Psoas muscle (tissue), 7 donors: ENCODE measurements at regions not wholly inside any gene's neighbourhood (a gene's known extent, or its start where the extent isn't known, plus 50 kb on each side); places are given as distances from the start of the nearest gene placed in this dataset.
"Not testable (repeated sequence)": the region's sequence is repeated elsewhere in the genome, so short reads cannot be mapped to it uniquely, and the experiment has no call there.

Experiments used
- ATAC-seq, 4 donors: fragments of 200-7000 bp; cut with Tn5 transposase; one replicate each; pipeline ENCODE4 v1.9.1; 2020; ENCODE audit warnings: moderate library complexity in 3 of 4, mild to moderate bottlenecking in 2 of 4
- DNase-seq, 2 donors: peaks; one replicate each; pipeline ENCODE4 v3.0.0-alpha.2; 2020
- H3K27ac ChIP-seq: fragments of 200-600 bp; one replicate; pipeline ENCODE4 v1.8.0; 2022
- H3K27me3 ChIP-seq, 3 donors: fragments of 200-600 bp in 1 of 3; one replicate each; pipeline versions ENCODE4 v1.6.1 to v1.8.0; 2013 to 2022; ENCODE audit warnings: low read length in 2 of 3, mild to moderate bottlenecking in 2 of 3, moderate library complexity in 1 of 3; ENCODE audit not compliant: insufficient read depth in 3 of 3
- H3K36me3 ChIP-seq, 2 donors: fragments of 200-600 bp in 1 of 2; one replicate each; pipeline versions ENCODE4 v1.6.1 to v1.8.0; 2013 to 2022; ENCODE audit warnings: low read depth in 1 of 2, mild to moderate bottlenecking in 1 of 2, moderate library complexity in 1 of 2; ENCODE audit not compliant: insufficient read depth in 1 of 2
- H3K4me1 ChIP-seq: fragments of 200-600 bp; one replicate; pipeline ENCODE4 v1.8.0; 2022
- H3K4me3 ChIP-seq: fragments of 200-600 bp; one replicate; pipeline ENCODE4 v1.8.0; 2022; ENCODE audit warnings: mild to moderate bottlenecking
- H3K9me3 ChIP-seq: fragments of 200-600 bp; one replicate; pipeline ENCODE4 v1.8.0; 2022
- WGBS, 3 donors: extraction: QIAGEN DNeasy Blood & Tissue Kit; methylation state at CpG; one replicate each; pipeline versions ENCODE4 v1.1.6 to v1.1.7; 2013; 5-methylcytosine and 5-hydroxymethylcytosine counted together
- intact Hi-C, 2 donors: fragments of 100-400 bp; cut with DNase I; formaldehyde crosslinking; loops; one replicate each; pipeline versions ENCODE4 v1.11.0 to v1.14.2; 2022
- TF ChIP-seq, protein P1 (sequence below): fragments of 200-600 bp; IDR thresholded peaks from one replicate; pipeline ENCODE4 v1.8.0; 2022; ENCODE audit warnings: antibody characterized with exemption
- donor health status: healthy with polysubstance abuse.
- donor health status: DM: no; HTN: no; CAD: no; lungs with moderate emphysema.
- donor health status: Bipolar disorder and iron deficiency.
- donor health status: healthy.
- donor health status: DM: yes; HTN: yes; CAD: no.
- donor health status: DM: no; HTN: no; CAD: no.
- donor health status: DM: yes; HTN: yes; CAD: no.

DNA sequence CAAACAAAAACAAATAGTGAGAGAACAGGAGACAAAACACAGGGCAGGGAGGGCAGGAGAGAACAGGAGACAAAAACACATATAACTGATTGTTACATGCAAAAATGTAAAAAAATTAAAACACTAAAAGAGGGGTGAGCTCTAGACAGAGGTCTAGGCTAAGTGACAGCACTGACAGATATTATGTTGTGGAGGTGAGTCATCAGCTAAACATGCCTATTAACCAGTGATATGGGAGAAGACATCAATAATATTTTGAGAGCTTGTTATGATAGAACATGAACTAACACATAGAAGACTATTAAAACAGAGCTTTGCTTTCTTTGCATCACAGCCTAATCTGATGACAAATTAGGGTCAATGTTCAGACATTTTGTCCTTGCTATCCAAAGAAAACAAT lies 972.7 kb downstream of the PRIM2 start:
- Histone ChIP-seq H3K27me3 (no peaks in the 10 kb centered on the region), H3K36me3 (no peaks in the 10 kb centered on the region), H3K4me3 (no peak overlapping the region), H3K4me1 (no peaks in the 10 kb centered on the region), H3K27ac (no peak overlapping the region), H3K9me3 (no peaks in the 10 kb centered on the region)
- no peak for DNase-seq
- intact Hi-C loops, result no loop called here
- no peak for ATAC-seq
- TF ChIP-seq, protein P1, sequence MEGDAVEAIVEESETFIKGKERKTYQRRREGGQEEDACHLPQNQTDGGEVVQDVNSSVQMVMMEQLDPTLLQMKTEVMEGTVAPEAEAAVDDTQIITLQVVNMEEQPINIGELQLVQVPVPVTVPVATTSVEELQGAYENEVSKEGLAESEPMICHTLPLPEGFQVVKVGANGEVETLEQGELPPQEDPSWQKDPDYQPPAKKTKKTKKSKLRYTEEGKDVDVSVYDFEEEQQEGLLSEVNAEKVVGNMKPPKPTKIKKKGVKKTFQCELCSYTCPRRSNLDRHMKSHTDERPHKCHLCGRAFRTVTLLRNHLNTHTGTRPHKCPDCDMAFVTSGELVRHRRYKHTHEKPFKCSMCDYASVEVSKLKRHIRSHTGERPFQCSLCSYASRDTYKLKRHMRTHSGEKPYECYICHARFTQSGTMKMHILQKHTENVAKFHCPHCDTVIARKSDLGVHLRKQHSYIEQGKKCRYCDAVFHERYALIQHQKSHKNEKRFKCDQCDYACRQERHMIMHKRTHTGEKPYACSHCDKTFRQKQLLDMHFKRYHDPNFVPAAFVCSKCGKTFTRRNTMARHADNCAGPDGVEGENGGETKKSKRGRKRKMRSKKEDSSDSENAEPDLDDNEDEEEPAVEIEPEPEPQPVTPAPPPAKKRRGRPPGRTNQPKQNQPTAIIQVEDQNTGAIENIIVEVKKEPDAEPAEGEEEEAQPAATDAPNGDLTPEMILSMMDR, result no peak

DNA sequence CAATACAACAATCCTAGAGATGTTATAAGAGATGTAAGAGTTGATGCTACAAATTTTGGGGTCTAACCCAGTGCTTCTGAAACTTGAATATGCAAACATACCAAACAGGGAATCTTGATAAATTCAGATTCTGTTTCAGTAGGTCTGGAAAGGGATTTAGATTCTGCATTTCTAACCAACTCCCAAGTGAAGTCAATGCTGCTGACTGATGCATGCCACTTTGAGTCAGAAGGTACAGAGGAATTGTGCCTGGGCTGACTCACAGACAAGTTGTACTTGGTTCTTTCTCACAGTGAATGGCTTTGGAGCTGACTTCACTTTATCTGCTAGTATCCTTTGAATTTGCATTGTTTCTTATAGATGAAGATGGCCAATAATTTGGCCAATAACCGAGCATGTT lies 973.9 kb downstream of the PRIM2 start:
- intact Hi-C loops, H3K9me3 ChIP-seq, H3K27ac ChIP-seq, ATAC-seq, H3K4me3 ChIP-seq, H3K4me1 ChIP-seq, H3K36me3 ChIP-seq, DNase-seq, H3K27me3 ChIP-seq: not testable (repeated sequence)
- WGBS, 3 donors, result 45 to 58% (median 50%) methylated on average over 1 of the region's 1 CpG

DNA sequence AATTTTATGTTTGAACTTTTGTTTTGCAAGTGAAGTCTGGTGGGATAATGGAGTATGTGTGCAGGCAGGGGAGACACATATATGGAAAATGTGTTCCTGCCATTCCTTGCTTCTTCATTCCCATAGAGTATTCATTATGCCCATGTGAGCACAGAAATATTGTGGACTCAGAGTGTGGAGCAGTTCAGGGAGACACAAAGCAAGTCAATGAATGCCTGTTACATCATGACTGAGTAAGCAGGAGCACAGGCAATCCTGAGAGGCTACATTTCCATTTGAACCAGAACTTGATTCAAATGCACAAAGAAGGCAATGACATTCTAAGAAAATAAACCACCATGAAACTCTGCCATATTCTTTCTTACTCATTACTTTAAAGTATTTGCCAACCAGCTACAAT lies 990.5 kb downstream of the PRIM2 start:
- H3K9me3 ChIP-seq, ATAC-seq: not testable (repeated sequence)

DNA sequence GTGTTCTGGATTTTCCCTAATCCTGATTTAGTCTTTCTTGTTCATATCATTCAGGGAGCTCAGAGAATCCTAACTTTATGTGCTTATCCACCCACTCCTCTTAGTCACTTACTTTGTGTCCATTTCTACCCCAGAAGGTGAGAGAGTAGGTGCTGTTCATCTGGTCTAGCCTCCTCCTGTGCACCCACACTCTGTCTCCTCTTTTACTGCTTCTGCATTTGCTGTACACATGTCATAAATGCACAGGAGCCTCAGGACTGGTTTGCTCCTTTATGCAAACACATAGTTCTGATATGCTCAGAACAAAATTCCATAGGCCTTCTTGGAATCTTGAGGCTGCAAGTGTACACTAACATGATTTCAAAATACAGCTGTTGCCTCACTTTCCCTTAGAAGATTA lies 1014.7 kb downstream of the PRIM2 start:
- H3K27ac ChIP-seq, H3K36me3 ChIP-seq, intact Hi-C loops, H3K27me3 ChIP-seq, H3K9me3 ChIP-seq, DNase-seq, ATAC-seq, H3K4me3 ChIP-seq, H3K4me1 ChIP-seq: not testable (repeated sequence)

More for the DNA sequence above, 990.5 kb downstream of the PRIM2 start:
- H3K36me3 ChIP-seq, DNase-seq, H3K27me3 ChIP-seq, H3K27ac ChIP-seq, H3K4me3 ChIP-seq, intact Hi-C loops, H3K4me1 ChIP-seq: not testable (repeated sequence)

DNA sequence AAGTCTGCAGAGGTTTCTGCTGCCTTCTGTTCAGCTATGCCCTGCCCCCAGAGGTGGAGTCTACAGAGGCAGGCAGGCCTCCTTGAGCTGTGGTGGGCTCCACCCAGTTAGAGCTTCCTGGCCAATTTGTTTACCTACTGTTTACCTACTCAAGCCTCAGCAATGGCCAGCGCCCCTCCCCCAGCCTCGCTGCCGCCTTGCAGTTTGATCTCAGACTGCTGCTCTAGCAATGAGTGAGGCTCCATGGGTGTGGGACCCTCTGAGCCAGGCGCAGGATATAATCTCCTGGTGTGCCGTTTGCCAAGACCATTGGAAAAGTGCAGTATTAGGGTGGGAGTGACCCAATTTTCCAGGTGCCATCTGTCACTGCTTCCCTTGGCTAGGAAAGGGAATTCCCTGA lies 1024.9 kb downstream of the PRIM2 start:
- H3K36me3 ChIP-seq, H3K9me3 ChIP-seq, ATAC-seq, H3K27me3 ChIP-seq, H3K27ac ChIP-seq, DNase-seq, intact Hi-C loops, H3K4me1 ChIP-seq, H3K4me3 ChIP-seq: not testable (repeated sequence)
- 89 to 94% (median 89%) methylated on average over 5 of the region's 5 CpGs for WGBS, 3 donors

DNA sequence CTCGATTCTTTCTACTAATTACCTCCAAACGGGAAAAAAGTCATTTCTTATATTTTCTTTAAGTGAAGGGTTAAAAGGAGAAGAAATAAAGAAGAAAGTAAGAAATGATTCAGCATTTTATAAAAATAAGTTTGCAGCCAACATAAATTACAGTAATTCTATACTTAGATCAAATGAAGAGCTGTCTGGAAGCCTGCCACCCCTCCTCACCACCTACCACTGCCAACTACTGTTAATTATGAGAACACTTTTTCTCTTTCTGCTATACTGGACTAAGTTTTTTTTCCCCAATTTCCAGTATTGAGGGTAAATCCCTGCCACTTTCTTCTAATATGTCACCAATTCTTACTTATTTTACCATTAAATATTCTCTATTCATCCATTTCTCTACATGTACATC lies 1030.1 kb downstream of the PRIM2 start:
- H3K27me3 ChIP-seq, H3K4me3 ChIP-seq, DNase-seq, H3K9me3 ChIP-seq, H3K4me1 ChIP-seq, ATAC-seq, H3K27ac ChIP-seq, H3K36me3 ChIP-seq, intact Hi-C loops: not testable (repeated sequence)
- WGBS, 3 donors, result 82 to 87% (median 84%) methylated on average over 2 of the region's 2 CpGs

DNA sequence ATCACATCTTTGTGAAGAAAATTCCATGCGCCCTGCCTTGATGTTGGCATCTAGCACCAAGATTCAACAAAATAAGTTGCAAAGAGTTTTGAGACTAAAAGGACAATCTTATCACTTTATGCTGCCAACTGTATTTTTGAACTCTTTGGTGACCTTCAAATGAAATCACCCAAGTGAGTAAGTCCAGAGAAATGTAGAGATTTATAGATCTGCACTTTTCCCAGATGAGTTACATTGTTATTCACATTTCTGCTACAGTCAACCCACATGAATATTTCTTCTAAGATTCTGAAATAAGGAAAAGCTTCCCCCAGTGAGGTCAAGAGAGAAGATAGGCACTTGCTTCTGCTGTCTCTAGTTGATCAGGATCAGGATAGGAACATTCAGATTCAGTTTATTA lies 1034.2 kb downstream of the PRIM2 start:
- WGBS, 3 donors, result 78 to 92% (median 85%) methylated on average over 1 of the region's 1 CpG
- H3K27me3 ChIP-seq, intact Hi-C loops, H3K36me3 ChIP-seq, H3K27ac ChIP-seq, H3K4me1 ChIP-seq, DNase-seq, ATAC-seq, H3K9me3 ChIP-seq, H3K4me3 ChIP-seq: not testable (repeated sequence)

DNA sequence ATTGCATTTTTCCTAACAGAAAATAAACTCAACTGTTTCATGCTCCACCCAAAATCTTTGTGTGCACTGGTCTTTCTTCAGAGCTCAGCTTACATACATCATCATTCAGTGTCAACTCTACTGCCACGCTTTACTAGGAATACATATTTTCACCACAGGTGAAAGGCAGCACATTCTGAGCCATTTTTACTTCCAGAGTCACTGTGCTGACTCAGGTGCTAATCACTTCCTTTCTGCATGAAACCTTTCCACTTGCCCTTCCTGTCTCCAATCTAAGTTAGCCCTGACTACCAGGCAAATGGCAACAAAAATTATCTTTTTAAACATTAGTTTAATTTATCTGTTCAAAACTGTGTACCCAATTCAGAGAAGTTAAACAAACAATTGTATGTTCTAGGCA lies 1041.0 kb downstream of the PRIM2 start:
- H3K4me3 ChIP-seq, ATAC-seq, DNase-seq, H3K4me1 ChIP-seq, intact Hi-C loops, H3K27me3 ChIP-seq, H3K9me3 ChIP-seq, H3K27ac ChIP-seq, H3K36me3 ChIP-seq: not testable (repeated sequence)
- 45 to 55% (median 50%) methylated on average over 1 of the region's 1 CpG for WGBS, 3 donors

DNA sequence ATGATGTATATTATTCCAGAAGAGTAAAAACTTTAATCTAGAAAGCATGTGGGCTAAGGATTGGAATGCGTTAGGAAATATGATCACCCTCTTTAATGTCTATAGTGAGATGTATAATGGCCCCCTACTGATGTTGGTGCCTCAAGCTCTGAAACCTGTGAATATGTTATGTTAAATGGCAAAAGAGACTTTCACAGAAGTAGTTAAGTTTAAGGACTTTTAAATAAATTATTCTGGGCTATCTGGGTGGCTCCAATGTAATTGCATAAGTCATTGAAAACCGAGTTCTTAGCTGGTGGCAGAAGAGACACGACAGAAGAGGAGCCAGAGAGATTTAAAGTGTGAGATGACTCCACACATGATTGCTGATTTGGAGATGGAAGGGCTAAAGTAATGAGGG lies 1048.4 kb downstream of the PRIM2 start:
- ATAC-seq, H3K9me3 ChIP-seq, intact Hi-C loops, H3K4me1 ChIP-seq, DNase-seq, H3K4me3 ChIP-seq, H3K36me3 ChIP-seq, H3K27ac ChIP-seq, H3K27me3 ChIP-seq: not testable (repeated sequence)
- WGBS, 3 donors, result 55 to 69% (median 61%) methylated on average over 3 of the region's 3 CpGs

DNA sequence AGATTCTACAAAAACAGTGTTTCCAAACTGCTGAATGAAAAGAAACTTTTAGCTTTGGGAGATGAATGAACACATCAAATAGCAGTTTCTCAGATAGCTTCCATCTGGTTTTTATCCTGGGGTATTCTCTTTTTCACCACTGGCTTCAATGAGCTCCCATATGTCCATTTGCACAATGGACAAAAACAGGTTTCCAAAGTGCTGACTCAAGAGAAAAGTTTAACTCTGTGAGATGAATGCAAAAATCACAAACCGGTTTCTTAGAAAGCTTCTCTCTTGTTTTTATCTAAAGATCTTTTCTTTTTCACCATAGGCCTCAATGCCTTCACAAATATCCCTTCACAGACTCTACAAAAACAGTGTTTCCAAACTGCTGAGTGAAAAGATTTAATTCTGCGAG lies 1089.2 kb downstream of the PRIM2 start:
- H3K27me3 ChIP-seq, H3K4me1 ChIP-seq, ATAC-seq, H3K36me3 ChIP-seq, intact Hi-C loops, DNase-seq, H3K27ac ChIP-seq, H3K4me3 ChIP-seq: not testable (repeated sequence)
- WGBS, 3 donors, result 70 to 72% (median 72%) methylated on average over 2 of the region's 2 CpGs
- H3K9me3 ChIP-seq, result peaks cover 26% of the 10 kb centered on the region
